HCT116 (cell line): ENCODE measurements at regions not wholly inside any gene's neighbourhood (a gene's known extent, or its start where the extent isn't known, plus 50 kb on each side); places are given as distances from the start of the nearest gene placed in this dataset.
"Not testable (repeated sequence)": the region's sequence is repeated elsewhere in the genome, so short reads cannot be mapped to it uniquely, and the experiment has no call there.

Experiments
- CTCF ChIP-seq, 3 experiments: fragments of 200-600 bp in 1 of 3; sonication (generic) in 1 of 3; IDR thresholded peaks in 2 of 3; conservative IDR thresholded peaks in 1 of 3; 2 replicates each; pipeline ENCODE4 v1.5.1; 2012 to 2017; ENCODE audit warnings: low read depth in 2 of 3, low read length in 2 of 3, antibody characterized with exemption in 1 of 3, borderline replicate concordance in 1 of 3, control low read depth in 1 of 3, mild to moderate bottlenecking in 1 of 3, mixed read lengths in 1 of 3, mixed run types in 1 of 3, moderate library complexity in 1 of 3; ENCODE audit not compliant: insufficient read depth in 1 of 3
- EZH2 ChIP-seq: fragments of 200-600 bp; sonication (generic); IDR thresholded peaks from 2 replicates; pipeline ENCODE4 v1.6.1; 2017; ENCODE audit warnings: antibody characterized with exemption, mixed run types
- POLR2AphosphoS5 ChIP-seq: IDR thresholded peaks from 2 replicates; pipeline ENCODE4 v1.6.1; 2011; ENCODE audit warnings: mild to moderate bottlenecking, low read depth, low read length, moderate library complexity

GRCh38 chr6:28686446-28687027 lies 160.9 kb downstream of the GPX5 start:
- TF ChIP-seq CTCF (IDR thresholded peaks at IDR 0.05 in 2 of 3, conservative IDR thresholded peaks at IDR 0.05 in 1 of 3; ENCODE audit: borderline replicate concordance in 1 of 3, insufficient read depth in 1 of 3, low read depth in 2 of 3, low read length in 2 of 3): peak; percentile 58 to 65 (median 61); a peak in 5 of 6 replicates
- TF ChIP-seq POLR2AphosphoS5, EZH2: not testable (repeated sequence)
